ENCODE measurements at regions not wholly inside any gene's neighbourhood (a gene's known extent, or its start where the extent isn't known, plus 50 kb on each side); places are given as distances from the start of the nearest gene placed in this dataset.
"Not testable (repeated sequence)": the region's sequence is repeated elsewhere in the genome, so short reads cannot be mapped to it uniquely, and the experiment has no call there.

DNA sequence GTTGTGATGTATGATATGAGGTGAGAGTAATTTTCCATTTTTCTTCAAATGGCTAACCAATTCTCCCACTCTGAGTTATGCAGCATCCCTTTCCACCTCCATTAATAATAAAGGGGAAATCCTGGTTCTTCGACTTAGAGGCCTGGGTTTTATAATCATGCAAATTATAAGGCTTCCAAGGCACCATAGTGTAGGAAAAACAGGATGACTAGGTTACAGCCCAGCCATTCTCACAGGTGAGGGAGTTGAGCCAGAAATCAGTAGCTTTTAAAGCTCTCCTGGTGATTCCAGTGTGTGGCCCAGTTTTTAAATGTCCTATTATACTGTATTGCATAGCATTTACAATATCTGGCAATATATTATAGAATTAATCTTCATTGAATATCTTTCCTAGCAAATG is 203.1 kb downstream of the ARHGEF9 start:
- intact Hi-C loops (cut with micrococcal nuclease) = no loop called here

DNA sequence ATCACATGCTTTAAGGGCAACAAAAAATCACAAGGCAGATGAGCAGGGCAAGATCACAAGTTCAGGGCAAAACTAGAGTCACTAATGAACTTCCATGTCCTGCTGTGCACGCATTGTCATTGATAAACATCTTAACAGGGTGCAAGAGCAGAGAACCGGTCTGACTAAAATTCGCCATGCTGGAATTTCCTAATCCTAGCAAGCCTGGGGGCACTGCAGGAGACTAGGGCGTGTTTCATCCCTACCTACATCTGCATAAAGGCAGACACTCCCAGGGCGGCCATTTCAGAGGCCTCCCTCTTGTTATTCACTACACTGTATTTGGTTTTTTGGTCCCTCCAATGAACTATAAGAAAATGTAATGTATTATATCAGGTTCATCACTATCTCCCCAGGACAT is 203.6 kb downstream of the ARHGEF9 start:
- intact Hi-C loops (cut with micrococcal nuclease) = no loop called here

DNA sequence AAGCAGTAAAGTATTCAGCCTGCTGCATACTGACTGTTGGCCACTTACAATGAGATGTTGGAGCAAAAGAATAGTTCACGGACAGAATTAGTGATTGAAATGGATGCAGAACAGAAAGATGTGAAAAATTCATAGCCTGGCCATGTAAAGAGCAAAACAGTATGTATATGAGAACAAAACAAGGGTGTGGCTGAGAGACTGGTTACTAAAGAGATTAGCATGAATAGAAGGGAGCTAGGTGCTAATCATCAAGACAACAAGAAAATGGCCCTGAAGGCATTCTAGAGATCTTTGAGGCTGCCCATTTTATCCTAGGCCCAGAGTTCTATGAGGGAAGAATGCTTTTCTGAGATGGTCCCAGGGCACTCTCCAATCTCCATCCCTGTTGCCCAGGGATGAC is 208.5 kb downstream of the ARHGEF9 start:
- intact Hi-C loops (cut with micrococcal nuclease) = no loop called here

DNA sequence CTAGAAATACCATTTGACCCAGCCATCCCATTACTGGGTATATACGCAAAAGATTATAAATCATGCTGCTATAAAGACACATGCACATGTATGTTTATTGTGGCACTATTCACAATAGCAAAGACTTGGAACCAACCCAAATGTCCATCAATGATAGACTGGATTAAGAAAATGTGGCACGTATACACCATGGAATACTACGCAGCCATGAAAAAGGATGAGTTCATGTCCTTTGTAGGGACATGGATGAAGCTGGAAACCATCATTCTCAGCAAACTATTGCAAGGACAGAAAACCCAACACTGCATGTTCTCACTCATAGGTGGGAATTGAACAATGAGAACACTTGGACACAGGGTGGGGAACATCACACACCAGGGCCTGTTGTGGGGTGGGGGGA is 209.3 kb downstream of the ARHGEF9 start:
- intact Hi-C loops (cut with micrococcal nuclease) = not testable (repeated sequence)

DNA sequence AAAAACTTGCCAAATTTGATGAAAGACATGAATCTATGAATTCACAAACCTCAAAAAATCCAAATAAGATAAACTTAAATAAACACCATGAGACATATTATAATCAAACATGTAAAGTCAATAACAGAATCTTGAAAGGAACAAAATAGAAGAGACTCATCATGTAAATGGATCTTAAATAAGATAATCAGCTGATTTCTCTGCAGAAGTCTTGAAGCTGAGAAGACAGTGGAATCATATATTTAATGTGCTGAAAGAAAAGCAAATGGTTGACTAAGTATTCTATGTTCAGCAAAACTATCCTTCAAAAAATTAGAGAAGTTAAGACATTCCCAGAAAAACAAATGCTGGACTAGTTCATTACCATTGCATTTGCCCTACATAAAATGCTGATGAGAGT is 215.7 kb upstream of the SPIN4 start:
- intact Hi-C loops (cut with micrococcal nuclease) = loop anchor here (10.0 kb wide), 1 partner anchor 828 kb away; the partner anchor contains the start of gene MTMR8

DNA sequence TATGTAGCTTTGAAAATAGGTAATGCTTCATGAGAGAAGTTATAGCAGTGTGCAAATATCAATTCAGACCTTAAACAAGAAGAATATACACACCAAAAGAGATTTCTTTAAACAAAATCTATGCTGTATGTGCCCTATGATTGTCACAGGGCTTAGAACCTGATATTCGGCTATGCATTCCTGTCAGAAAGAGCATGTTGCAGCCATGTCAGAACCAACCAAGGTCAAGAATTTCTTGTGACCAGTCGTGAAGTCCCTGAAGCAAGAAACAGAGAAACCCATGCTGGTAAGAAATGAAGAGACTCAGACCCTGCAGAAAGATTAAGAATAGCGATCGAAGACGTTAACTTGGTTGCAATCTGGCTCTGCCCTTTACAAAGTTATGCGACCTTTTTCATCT is 210.3 kb upstream of the SPIN4 start:
- intact Hi-C loops (cut with micrococcal nuclease) = loop anchor here (1.0 to 10.0 kb wide), 6 partner anchors 126 to 833 kb away; partner anchors contain the start of genes AMER1 and MTMR8

DNA sequence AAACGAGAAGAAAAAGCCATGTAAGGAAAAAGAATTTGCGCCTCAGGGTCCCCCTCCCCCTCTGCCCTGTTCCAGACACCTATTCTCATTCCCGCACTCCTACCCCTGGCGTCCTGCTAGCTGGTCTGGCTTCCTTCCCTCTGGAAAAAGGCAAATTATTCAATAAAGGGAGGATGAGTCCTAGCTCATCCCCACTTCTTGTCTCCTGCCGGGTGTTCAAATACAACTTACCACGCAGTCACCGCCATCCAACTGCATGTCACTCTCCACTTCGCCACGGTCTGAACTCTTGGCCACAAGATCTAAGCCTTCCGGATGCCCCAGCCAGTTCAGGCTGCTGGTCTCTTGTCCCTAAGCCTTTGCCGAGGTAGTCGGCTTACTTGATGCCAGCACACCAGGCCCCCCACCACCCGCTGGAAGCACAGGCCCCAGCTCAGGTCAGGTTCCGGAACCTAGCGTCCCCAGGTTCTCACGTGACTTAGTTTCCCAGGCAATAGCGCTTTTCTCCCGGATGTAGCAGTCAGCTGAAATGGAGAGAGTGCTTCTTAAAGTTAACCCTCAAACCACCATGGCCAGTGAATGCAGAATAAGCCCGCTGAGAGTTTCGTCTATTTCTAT is 209.6 kb upstream of the SPIN4 start:
- intact Hi-C loops (cut with micrococcal nuclease) = loop anchor here (1.0 to 10.0 kb wide), 6 partner anchors 127 to 834 kb away; partner anchors contain the start of genes AMER1 and MTMR8

DNA sequence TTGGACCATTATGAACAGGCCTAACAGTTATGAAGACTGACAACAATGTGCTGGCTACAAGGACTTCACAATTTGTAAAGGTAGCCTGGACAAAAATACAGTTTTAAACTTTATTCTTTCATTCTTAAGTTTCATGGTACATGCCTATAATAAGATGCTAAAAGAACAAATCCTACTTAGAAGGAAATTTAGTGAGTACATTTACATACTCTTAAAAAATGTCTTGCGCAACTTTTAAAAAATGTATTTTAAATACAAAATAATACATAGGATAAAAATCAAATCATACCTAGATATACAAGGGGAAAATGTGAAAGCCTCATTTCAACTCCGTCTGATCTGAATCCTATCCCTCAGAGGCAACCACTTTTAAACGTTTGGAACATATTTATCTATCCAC is 200.7 kb upstream of the SPIN4 start:
- intact Hi-C loops (cut with micrococcal nuclease) = no loop called here

DNA sequence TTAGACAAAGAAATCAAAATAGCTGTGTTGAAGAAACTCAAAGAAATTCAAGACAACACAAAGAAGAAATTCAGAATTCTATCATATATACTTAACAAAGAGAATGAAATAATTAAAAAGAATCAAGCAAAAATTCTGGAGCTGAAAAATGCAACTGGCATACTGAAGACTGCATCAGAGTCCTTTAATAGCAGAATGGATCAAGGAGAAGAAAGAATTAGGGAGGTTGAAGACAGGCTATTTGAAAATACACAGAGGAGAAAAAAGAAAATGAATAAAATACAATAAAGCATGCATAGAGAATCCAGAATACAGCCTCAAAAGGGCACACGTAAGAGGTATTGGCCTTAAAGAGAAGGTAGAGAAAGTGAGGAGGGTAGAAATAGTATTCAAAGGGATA is 179.5 kb upstream of the SPIN4 start:
- intact Hi-C loops (cut with micrococcal nuclease) = no loop called here

DNA sequence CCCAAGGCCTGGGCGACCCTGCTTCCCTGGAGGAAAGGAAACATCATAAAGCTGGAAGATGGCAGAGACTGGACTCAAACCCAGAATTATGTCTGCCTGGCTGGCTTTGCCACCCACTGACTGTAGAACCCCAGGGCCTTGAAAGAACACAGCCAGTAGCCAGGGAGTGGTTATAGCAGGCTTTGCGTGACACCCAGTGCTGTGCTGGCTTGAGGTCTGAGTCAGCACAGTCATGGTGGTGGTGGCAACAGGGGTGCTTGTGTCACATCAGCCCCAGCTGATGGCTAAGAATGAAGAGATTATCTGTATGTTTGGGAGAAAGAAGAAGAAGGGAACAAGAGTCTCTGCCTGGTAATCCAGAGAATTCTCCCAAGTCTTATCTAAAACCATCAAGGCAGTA is 178.8 kb upstream of the SPIN4 start:
- intact Hi-C loops (cut with micrococcal nuclease) = no loop called here

DNA sequence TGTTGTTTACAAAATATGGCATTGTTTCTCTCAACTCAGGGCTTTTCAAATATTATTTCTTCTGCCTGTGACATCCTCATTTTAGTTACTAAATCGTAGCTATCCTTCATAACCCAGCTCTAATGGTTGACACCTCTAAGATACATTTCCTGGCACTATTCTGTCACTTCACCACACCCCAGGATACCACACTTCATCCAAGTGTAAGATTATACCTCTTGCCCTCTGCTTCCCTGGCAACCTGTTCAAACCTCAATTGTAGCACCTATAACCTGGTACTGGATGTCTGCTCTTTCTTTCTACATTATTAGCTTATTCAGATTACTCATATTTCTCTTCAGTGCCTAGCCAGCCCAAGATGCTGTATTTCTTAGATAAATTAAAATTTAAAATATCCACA is 175.7 kb upstream of the SPIN4 start:
- intact Hi-C loops (cut with micrococcal nuclease) = no loop called here

DNA sequence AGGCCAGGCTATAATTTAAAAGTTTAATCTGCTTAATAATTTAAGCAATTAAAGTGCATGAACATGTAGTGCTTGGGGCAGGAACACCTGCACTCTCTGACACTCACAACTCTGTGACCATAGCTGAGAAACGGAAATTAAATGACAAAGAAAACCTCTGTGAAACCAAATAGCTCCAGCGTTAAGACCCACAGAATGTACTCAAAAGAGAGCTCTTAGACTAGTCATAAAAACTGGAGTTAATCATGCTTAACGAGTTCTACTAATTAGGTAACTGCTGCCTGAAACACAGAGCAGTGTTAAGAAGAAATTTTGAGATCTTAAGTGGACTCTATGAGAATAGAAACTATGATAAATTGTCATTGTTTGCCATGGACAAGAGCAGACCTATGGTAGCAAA is 174.4 kb upstream of the SPIN4 start:
- intact Hi-C loops (cut with micrococcal nuclease) = no loop called here

DNA sequence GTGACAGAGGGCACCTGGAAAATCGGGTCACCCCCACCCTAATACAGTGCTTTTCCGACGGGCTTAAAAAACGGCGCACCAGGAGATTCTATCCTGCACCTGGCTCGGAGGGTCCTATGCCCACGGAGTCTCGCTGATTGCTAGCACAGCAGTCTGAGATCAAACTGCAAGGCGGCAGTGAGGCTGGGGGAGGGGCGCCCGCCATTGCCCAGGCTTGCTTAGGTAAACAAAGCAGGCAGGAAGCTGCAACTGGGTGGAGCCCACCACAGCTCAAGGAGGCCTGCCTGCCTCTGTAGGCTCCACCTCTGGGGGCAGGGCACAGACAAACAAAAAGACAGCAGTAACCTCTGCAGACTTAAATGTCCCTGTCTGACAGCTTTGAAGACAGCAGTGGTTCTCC is 168.2 kb upstream of the SPIN4 start:
- intact Hi-C loops (cut with micrococcal nuclease) = not testable (repeated sequence)

DNA sequence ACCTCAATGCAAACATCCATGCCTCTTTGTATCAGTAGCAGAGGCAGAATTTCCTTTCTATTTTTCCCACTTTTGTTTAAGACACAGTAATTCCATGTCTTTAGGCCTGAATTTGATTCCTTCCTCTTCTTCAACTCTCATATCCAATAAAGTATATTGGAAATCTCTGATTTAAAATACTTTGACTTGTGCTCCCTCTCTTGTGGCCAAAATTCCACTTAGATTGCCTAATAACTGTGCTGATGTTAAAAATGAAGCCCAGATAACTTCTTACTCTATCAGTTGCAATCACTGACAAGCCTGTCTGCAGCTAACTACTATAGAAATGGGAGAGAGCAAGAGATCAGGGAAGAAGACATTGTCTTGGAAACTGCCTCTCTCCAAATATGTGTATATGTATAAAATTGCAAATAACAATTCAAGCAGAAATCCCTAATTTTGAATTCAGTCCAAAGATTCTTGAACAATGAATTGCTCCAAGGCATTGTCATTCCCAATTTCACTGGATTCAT is 163.5 kb upstream of the SPIN4 start:
- intact Hi-C loops (cut with micrococcal nuclease) = no loop called here

DNA sequence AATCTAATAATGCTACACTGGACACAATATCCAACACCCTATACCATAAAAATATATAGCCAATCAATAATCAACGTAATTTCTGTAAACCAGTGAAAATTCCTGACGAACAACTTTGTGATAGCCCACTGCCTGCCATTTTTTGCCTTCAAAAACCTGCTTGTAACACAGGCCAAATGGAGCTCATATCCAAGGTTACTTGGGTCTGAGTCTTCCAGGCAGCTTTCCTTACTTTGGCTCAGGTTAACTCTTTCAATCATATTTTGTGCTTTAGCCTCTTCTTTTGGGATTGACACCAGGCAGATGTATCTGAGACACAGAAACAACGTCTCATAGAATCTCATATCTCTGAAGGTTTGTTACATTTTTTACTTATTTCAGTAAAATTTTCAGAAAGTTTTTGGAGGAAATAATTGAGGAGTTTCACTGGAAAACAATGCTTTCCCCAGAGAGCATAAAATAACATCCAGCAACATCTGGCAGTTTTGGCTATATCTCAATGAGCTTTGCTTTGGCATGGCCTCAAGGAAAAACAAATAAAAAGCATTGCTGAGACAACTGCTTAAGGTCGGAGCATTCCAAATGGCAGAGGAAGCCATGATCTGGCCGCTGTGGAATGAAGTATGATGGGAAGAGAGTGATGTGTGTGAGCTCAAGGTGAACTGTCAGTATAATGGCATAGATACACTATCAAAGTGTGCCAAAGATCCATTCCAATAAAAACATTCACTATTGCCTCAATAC is 162.9 kb upstream of the SPIN4 start:
- intact Hi-C loops (cut with micrococcal nuclease) = no loop called here

DNA sequence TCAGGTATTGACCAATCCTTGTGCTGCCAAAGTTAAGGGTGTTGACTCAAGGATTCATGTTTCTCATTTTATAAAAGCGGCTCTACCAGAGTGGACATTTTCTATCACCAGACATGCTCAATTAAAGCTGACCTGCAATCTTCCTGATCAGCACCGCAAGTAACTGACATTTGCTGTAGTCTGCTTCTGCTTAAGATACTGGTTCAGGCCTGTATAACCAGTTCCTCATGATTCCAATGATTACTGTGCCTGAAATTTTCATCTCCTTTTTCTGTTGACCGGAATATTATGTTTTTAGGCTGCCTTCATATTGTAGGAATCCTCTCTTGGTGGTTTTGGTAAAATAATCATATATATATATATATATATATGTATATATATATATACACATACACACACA is 160.2 kb upstream of the SPIN4 start:
- intact Hi-C loops (cut with micrococcal nuclease) = no loop called here

DNA sequence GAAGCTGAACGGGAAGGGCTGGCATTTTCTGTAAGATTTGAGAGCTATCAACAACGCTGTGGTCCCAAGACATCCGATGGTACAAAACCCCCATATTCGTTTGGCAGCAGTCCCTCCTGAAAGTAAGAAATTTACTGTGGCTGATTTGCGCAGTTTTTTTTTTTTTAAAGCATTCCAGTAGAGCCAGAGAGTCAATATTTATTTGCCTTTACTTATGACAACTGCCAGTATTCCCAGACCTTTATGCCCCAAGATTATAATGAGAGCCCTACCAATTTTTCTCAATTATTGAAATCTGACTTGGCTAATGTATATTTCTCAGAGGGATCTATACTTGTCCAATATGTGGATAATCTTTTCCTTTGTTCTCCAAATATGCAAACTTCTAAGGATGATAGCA is 157.5 kb upstream of the SPIN4 start:
- intact Hi-C loops (cut with micrococcal nuclease) = no loop called here

DNA sequence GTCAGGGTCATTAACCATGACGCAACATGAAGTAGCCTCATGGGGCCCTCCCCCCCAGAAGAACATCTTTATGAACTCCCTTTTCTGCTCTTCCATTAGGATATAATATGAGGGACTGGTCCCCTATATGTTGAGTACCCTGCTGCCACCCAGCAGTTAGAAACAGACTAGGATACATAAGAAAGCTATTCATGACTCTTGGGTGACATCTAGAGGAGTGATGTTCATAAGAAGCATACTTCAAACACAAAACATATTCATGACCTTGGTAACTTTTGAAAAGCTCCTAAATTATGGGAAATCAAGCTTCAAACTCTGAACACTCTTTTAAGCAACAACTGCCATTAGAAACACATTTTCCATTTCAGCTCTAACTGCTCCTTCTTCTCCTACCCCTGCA is 155.2 kb upstream of the SPIN4 start:
- intact Hi-C loops (cut with micrococcal nuclease) = no loop called here

DNA sequence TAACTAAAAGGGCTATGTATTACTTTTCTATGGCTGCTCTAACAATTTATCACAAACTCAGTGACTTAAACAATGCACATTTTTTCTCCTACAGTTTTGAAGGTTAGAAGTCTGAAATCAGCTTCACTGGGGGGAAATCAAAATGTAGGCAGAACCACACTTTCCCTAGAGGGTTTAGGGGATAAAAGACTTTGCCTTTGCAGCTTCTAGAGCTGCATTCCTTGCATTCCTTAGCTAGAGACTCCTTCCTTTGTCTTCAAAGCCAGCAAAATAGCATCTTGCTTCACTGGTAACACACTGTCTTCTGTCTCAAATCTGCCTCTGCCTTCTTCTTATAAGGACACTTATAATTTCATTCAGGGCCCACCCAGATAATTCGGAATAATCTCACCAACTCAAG is 152.4 kb upstream of the SPIN4 start:
- intact Hi-C loops (cut with micrococcal nuclease) = no loop called here

DNA sequence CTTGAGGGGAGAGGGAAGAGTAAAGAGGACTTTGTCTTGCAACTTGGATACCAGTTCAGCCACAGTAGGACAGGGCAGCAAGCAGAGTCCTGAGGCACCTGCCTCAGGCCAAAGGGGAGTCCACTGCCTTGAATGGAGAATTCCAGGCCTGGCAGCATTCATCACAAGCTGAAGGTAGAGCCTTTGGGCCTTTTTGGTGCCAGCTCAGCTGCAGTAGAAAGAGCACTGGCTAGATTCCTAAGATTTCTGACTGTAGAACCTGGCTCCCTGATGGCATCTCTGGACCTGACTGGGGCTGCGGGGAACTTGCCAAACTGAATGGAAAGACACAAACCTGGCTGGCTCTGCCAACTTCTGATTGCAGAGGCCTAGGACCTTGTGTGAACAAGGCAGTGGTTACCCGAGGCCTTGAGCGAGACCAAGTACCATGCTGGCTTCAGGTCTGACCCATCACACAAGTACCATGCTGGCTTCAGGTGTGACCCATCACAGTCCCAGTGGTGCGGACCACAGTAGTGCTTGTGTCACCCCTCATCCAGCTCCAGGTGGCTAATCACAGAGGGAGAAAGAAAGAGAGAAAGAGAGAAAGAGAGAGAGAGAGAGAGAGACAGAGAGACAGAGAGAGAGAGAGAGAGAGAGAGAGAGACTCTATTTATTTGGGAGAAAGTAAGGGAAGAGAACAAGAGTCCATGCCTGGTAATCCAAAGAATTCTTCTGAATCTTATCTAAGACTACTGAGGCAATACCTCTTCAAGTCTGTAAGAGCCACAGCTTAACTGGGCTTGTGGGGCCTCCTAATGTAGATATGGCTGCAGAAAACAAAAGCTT is 137.6 kb upstream of the SPIN4 start:
- intact Hi-C loops (cut with micrococcal nuclease) = no loop called here

DNA sequence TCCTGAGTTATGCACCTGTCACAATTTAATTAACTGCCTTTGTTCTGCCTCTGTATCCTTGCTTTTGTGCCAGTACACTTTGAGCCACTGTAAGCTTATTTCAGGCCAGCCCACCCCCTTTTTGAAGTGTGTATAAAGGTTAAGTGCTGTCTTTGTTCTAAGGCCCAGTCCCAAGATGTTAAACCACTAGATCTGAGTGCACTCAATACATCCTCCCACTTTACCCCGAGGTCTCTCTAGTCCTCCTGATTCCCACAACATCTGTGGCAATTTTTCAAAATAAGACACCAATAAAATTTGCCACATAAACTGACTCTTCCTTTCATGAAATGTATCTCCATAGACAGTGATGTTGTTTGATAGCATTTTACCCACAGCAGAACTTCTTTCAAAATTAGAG is 124.1 kb upstream of the SPIN4 start:
- intact Hi-C loops (cut with micrococcal nuclease) = no loop called here

DNA sequence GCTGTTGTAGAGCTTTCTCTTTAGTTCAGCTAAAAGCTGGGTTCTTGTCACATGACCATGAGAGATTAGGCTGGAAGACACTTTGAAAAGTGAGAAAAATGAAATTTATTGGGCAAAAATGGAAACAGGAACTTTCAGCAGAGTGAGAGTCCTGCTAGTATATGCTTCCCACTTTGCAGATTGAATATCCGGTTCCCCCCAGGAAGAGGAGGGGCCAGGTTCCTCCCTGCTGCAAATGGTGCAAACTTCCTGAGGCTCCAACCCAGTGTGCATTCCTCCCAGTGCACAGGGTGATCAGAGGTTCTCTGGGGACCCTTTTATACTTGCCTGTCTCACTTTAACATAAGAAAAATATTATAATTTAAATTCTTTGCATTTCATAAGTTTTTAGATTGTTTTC is 119.9 kb upstream of the SPIN4 start:
- intact Hi-C loops (cut with micrococcal nuclease) = no loop called here

Measured in T-helper 1 cell treated with Interleukin-12 subunit alpha and Interleukin-12 subunit beta and Interleukin-4 antibody, amounts not matched to agents 30 ng/mL and 1 ng/mL, for 36 hours (primary cell).